ENCODE measurements at regions not wholly inside any gene's neighbourhood (a gene's known extent, or its start where the extent isn't known, plus 50 kb on each side); places are given as distances from the start of the nearest gene placed in this dataset.
"Not testable (repeated sequence)": the region's sequence is repeated elsewhere in the genome, so short reads cannot be mapped to it uniquely, and the experiment has no call there.

DNA sequence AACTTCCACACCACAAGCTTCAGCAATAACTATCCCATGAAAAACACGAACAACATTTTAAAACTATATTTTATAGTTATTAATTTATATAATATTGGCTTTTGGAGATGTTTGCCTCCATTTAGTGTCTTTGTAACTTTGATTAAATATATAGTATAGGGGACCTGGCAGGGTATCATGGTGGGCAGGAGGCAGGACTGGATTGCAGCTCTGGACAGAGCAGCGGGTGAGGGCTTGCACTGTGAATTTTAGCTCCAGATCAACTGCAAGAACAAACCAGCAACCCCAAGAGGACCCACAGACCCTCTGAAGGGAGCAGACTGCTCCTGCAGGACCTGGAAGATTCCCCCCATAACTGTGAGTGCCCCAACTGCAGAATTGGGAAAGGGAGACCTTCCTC lies 777.9 kb downstream of the KCNJ2 start:
- H3K9me3 ChIP-seq (ENCODE audit: control insufficient read depth in 2 of 2, insufficient read depth in 1 of 2, low read depth in 1 of 2, low read length in 1 of 2): no peaks in the 10 kb centered on the region
- H3K4me1 ChIP-seq (ENCODE audit: control insufficient read depth in 3 of 3, insufficient read depth in 2 of 3, low read depth in 1 of 3, low read length in 2 of 3): no peaks in the 10 kb centered on the region
- FAIRE-seq (no peak), DNase-seq (no peak)
- no peak overlapping the region for H3K27ac ChIP-seq (ENCODE audit: low read depth in 1 of 3, low read length in 2 of 3)
- no peaks in the 10 kb centered on the region for H3K36me3 ChIP-seq (ENCODE audit: control insufficient read depth in 3 of 3, insufficient read depth in 2 of 3, low read depth in 1 of 3, low read length in 3 of 3)
- H3K4me3 ChIP-seq (ENCODE audit: low read depth in 1 of 3, low read length in 3 of 3): no peak overlapping the region
- no peaks in the 10 kb centered on the region for H3K27me3 ChIP-seq (ENCODE audit: control insufficient read depth in 3 of 3, insufficient read depth in 3 of 3, low read length in 3 of 3)
- WGBS, 3 donors: 80 to 90% (median 81%) methylated on average over 2 of the region's 2 CpGs

DNA sequence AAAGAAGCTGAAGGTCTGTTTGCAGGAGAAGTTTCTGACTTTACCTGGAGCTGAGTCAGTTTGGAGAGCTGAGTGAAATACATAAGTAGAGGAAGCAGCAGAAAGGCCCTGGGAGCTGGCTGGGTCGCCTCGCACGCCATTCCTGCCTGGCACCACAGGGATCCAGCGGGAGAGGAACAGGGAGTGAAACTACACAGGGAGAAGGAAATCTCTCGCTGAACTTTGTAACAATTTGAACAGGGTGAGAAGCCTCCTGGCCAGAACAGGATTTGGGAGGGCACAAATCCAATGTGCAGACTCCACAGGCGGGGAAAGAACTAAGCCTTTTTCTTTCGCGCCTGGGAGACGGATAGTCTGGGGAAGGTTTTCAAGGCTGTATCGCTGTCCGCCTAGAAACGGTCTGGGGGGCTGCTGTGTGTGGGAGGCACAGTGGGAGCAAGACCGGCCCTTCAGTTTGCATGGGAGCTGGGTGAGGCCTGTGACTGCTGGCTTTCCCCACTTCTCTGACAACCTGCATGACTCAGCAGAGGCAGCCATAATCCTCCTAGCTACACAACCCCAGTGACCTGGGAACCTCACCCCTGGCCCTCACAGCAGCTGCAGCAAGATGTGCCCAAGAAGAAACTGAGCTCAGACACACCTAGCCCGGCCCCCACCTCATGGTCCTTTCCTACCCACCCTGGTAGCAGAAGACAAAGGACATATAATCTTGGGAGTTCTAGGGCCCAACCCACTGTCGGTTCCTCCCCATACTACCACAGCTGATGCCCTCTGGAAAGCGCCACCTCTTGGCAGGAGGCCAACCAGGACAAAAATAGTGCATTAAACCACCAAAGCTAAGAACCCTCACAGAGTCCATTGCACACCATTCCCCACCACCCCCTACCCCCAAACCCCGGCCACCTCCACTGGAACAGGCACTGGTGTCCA lies 778.6 kb downstream of the KCNJ2 start:
- no peaks in the 10 kb centered on the region for H3K27me3 ChIP-seq (ENCODE audit: control insufficient read depth in 3 of 3, insufficient read depth in 3 of 3, low read length in 3 of 3)
- no peak overlapping the region for H3K4me3 ChIP-seq (ENCODE audit: low read depth in 1 of 3, low read length in 3 of 3)
- no peaks in the 10 kb centered on the region for H3K9me3 ChIP-seq (ENCODE audit: control insufficient read depth in 2 of 2, insufficient read depth in 1 of 2, low read depth in 1 of 2, low read length in 1 of 2)
- DNase-seq (no peak), FAIRE-seq (no peak)
- 89 to 91% (median 90%) methylated on average over 17 of the region's 17 CpGs for WGBS, 3 donors
- H3K36me3 ChIP-seq (ENCODE audit: control insufficient read depth in 3 of 3, insufficient read depth in 2 of 3, low read depth in 1 of 3, low read length in 3 of 3): no peaks in the 10 kb centered on the region
- H3K4me1 ChIP-seq (ENCODE audit: control insufficient read depth in 3 of 3, insufficient read depth in 2 of 3, low read depth in 1 of 3, low read length in 2 of 3): no peaks in the 10 kb centered on the region
- no peak overlapping the region for H3K27ac ChIP-seq (ENCODE audit: low read depth in 1 of 3, low read length in 2 of 3)

DNA sequence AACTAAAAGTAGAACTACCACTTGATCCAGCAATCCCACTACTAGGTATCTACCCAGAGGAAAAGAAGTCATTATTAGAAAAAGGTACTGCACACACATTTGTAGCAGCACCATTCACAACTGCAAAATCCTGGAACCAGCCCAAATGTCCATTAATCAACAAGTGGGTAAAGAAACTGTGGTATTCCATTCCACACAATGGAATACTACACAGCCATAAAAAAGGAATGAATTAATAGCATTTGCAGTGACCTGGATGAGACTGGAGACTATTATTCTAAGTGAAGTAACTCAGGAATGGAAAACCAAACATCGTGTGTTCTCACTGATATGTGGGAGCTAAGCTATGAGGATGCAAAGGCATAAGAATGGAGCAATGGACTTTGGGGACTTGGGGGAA lies 783.8 kb downstream of the KCNJ2 start:
- H3K9me3 ChIP-seq (ENCODE audit: control insufficient read depth in 2 of 2, insufficient read depth in 1 of 2, low read depth in 1 of 2, low read length in 1 of 2); DNase-seq; FAIRE-seq; H3K27me3 ChIP-seq (ENCODE audit: control insufficient read depth in 3 of 3, insufficient read depth in 3 of 3, low read length in 3 of 3); H3K27ac ChIP-seq (ENCODE audit: low read depth in 1 of 3, low read length in 2 of 3); H3K36me3 ChIP-seq (ENCODE audit: control insufficient read depth in 3 of 3, insufficient read depth in 2 of 3, low read depth in 1 of 3, low read length in 3 of 3); H3K4me1 ChIP-seq (ENCODE audit: control insufficient read depth in 3 of 3, insufficient read depth in 2 of 3, low read depth in 1 of 3, low read length in 2 of 3); H3K4me3 ChIP-seq (ENCODE audit: low read depth in 1 of 3, low read length in 3 of 3): not testable (repeated sequence)
- 58 to 84% (median 71%) methylated on average over 1 of the region's 1 CpG for WGBS, 3 donors

DNA sequence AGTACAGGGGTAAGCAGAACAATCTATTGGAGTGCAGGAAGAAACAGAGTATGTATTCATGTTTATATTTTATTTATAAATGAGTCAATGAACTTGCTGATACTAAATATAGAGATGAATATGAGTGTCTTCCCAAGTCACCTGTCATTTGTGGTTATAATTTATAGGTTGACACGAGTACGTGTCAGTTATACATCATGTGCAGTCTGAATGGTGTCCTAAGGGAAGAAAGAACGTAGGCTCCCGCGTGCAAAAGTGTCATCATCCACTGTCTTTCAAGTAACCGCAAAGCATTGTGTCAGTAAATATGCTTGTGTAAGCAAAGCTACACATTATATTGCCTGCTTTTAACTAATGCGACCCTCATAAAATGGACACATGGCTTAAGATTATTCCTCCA lies 786.1 kb downstream of the KCNJ2 start:
- WGBS, 3 donors: 76 to 77% (median 77%) methylated on average over 7 of the region's 7 CpGs
- DNase-seq (no peak), FAIRE-seq (no peak)
- Histone ChIP-seq H3K4me3 (ENCODE audit: low read depth in 1 of 3, low read length in 3 of 3) (no peak overlapping the region), H3K36me3 (ENCODE audit: control insufficient read depth in 3 of 3, insufficient read depth in 2 of 3, low read depth in 1 of 3, low read length in 3 of 3) (no peaks in the 10 kb centered on the region), H3K9me3 (ENCODE audit: control insufficient read depth in 2 of 2, insufficient read depth in 1 of 2, low read depth in 1 of 2, low read length in 1 of 2) (no peaks in the 10 kb centered on the region), H3K27me3 (ENCODE audit: control insufficient read depth in 3 of 3, insufficient read depth in 3 of 3, low read length in 3 of 3) (no peaks in the 10 kb centered on the region), H3K4me1 (ENCODE audit: control insufficient read depth in 3 of 3, insufficient read depth in 2 of 3, low read depth in 1 of 3, low read length in 2 of 3) (no peaks in the 10 kb centered on the region), H3K27ac (ENCODE audit: low read depth in 1 of 3, low read length in 2 of 3) (no peak overlapping the region)

DNA sequence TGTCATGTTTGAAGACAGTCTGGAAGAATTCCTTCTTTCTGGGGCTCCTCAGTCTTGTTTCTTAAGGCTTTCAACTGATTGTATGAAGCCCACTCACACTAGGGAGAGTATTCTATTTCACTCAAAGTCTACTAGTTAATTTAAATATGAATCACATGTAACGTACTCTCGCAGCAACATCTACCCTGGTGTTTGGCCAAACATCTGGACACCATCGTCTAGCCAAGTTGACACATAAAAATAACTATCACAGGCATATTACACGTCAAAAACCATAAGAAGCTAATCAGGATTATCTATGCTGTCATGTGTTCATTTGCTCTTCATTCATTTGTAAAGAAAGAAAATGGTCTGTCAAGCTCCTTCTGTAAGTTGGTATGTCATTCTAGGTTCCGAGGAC lies 787.4 kb downstream of the KCNJ2 start:
- Histone ChIP-seq H3K4me3 (ENCODE audit: low read depth in 1 of 3, low read length in 3 of 3) (no peak overlapping the region), H3K4me1 (ENCODE audit: control insufficient read depth in 3 of 3, insufficient read depth in 2 of 3, low read depth in 1 of 3, low read length in 2 of 3) (no peaks in the 10 kb centered on the region), H3K27ac (ENCODE audit: low read depth in 1 of 3, low read length in 2 of 3) (no peak overlapping the region), H3K9me3 (ENCODE audit: control insufficient read depth in 2 of 2, insufficient read depth in 1 of 2, low read depth in 1 of 2, low read length in 1 of 2) (no peaks in the 10 kb centered on the region), H3K36me3 (ENCODE audit: control insufficient read depth in 3 of 3, insufficient read depth in 2 of 3, low read depth in 1 of 3, low read length in 3 of 3) (no peaks in the 10 kb centered on the region), H3K27me3 (ENCODE audit: control insufficient read depth in 3 of 3, insufficient read depth in 3 of 3, low read length in 3 of 3) (no peaks in the 10 kb centered on the region)
- 60 to 75% (median 72%) methylated on average over 5 of the region's 5 CpGs for WGBS, 3 donors
- DNase-seq (no peak), FAIRE-seq (no peak)

DNA sequence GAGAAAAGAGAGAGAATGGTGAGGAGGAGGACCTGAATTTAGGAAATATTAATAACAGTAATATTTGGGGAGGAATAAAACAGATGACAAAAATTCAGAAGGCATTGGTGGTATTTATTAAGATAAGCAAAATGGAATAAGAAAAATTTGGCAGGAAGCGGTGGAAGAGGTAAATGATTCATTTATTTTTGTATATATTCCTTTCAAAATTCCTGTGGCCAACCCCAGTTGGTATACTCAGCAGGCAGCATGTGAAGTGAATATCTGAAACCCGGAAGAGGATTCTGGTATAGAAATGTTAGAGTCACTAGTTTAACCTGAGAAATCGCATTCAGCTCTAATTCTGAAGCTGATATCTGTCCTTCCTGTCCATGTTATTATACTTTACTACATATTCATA lies 792.0 kb downstream of the KCNJ2 start:
- Histone ChIP-seq H3K36me3 (ENCODE audit: control insufficient read depth in 3 of 3, insufficient read depth in 2 of 3, low read depth in 1 of 3, low read length in 3 of 3) (no peaks in the 10 kb centered on the region), H3K27me3 (ENCODE audit: control insufficient read depth in 3 of 3, insufficient read depth in 3 of 3, low read length in 3 of 3) (no peaks in the 10 kb centered on the region), H3K27ac (ENCODE audit: low read depth in 1 of 3, low read length in 2 of 3) (no peak overlapping the region), H3K4me3 (ENCODE audit: low read depth in 1 of 3, low read length in 3 of 3) (no peak overlapping the region), H3K9me3 (ENCODE audit: control insufficient read depth in 2 of 2, insufficient read depth in 1 of 2, low read depth in 1 of 2, low read length in 1 of 2) (peaks cover 0 to 5% of the 10 kb centered on the region in 2 donors), H3K4me1 (ENCODE audit: control insufficient read depth in 3 of 3, insufficient read depth in 2 of 3, low read depth in 1 of 3, low read length in 2 of 3) (no peaks in the 10 kb centered on the region)
- FAIRE-seq (no peak), DNase-seq (no peak)
- WGBS, 3 donors: 81 to 89% (median 87%) methylated on average over 3 of the region's 3 CpGs

DNA sequence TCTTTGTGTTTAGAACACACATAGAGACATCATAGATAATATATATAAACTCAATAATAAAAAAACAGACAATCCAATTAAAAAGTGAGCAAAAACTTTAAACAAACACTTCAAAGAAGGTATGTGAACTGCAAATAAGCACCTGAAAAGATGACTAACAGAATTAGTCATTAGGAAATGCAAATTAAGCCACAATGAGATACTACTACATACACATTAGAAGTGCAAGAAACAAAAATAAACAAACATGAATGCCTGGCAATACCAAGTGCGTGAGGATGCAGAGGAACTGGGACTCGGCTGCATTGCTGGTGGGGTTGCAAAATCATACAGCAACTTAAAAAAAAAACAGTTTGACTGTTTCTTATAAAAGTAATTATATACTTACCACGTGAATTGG lies 799.0 kb downstream of the KCNJ2 start:
- H3K4me1 ChIP-seq (ENCODE audit: control insufficient read depth in 3 of 3, insufficient read depth in 2 of 3, low read depth in 1 of 3, low read length in 2 of 3): no peaks in the 10 kb centered on the region
- WGBS, 3 donors: 74 to 79% (median 76%) methylated on average over 3 of the region's 3 CpGs
- H3K9me3 ChIP-seq (ENCODE audit: control insufficient read depth in 2 of 2, insufficient read depth in 1 of 2, low read depth in 1 of 2, low read length in 1 of 2): peaks cover 0 to 5% of the 10 kb centered on the region in 2 donors
- H3K27me3 ChIP-seq (ENCODE audit: control insufficient read depth in 3 of 3, insufficient read depth in 3 of 3, low read length in 3 of 3): no peaks in the 10 kb centered on the region
- no peaks in the 10 kb centered on the region for H3K36me3 ChIP-seq (ENCODE audit: control insufficient read depth in 3 of 3, insufficient read depth in 2 of 3, low read depth in 1 of 3, low read length in 3 of 3)
- DNase-seq (no peak), FAIRE-seq (no peak)
- no peak overlapping the region for H3K27ac ChIP-seq (ENCODE audit: low read depth in 1 of 3, low read length in 2 of 3)
- no peak overlapping the region for H3K4me3 ChIP-seq (ENCODE audit: low read depth in 1 of 3, low read length in 3 of 3)

DNA sequence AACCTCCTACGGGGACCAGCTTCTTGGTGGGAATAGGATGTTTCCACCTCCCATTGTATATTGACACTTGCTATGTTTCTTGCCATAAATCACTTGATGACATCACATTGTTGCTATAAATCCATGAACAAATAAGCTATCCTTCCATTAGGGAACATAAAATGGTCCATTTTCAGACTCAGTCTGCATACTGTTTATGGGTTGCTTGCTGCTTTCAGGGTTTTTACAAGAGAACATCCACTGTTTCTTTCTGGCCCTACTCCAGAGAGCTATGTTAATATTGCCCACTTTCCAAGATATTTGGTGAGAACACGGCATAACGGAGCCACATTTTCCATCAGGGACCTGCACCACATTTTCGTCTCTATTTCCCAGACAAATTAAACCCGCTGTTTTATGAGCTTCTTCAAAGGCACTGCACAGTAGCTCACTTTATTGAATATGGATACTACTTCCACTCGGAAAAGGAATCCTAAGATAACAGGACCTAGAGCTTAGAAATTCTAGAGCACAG lies 800.2 kb downstream of the KCNJ2 start:
- H3K4me1 ChIP-seq (ENCODE audit: control insufficient read depth in 3 of 3, insufficient read depth in 2 of 3, low read depth in 1 of 3, low read length in 2 of 3): no peaks in the 10 kb centered on the region
- H3K9me3 ChIP-seq (ENCODE audit: control insufficient read depth in 2 of 2, insufficient read depth in 1 of 2, low read depth in 1 of 2, low read length in 1 of 2): peaks cover 0 to 5% of the 10 kb centered on the region in 2 donors
- no peak overlapping the region for H3K4me3 ChIP-seq (ENCODE audit: low read depth in 1 of 3, low read length in 3 of 3)
- no peak for DNase-seq
- H3K27me3 ChIP-seq (ENCODE audit: control insufficient read depth in 3 of 3, insufficient read depth in 3 of 3, low read length in 3 of 3): no peaks in the 10 kb centered on the region
- no peaks in the 10 kb centered on the region for H3K36me3 ChIP-seq (ENCODE audit: control insufficient read depth in 3 of 3, insufficient read depth in 2 of 3, low read depth in 1 of 3, low read length in 3 of 3)
- 77 to 83% (median 83%) methylated on average over 6 of the region's 6 CpGs for WGBS, 3 donors
- no peak for FAIRE-seq
- H3K27ac ChIP-seq (ENCODE audit: low read depth in 1 of 3, low read length in 2 of 3): no peak overlapping the region

DNA sequence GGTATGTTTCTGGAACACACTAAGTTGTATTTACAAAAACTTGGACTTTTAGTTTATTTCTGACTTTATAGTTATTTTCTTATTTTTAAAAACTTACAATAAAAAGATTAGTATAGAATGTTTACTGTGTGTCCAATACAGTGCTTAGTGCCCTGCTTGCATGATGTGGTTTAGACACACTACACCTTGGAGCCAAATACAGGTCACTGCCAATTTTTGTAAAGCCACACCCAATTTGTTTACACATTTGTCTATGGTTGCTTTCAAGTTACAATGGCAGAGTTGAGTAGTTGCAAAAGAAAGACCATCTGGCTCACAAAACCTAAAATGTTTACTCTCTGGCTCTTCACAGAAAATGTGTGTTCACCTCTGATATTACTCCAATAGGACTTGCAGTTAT lies 807.1 kb downstream of the KCNJ2 start:
- no peaks in the 10 kb centered on the region for H3K4me1 ChIP-seq (ENCODE audit: control insufficient read depth in 3 of 3, insufficient read depth in 2 of 3, low read depth in 1 of 3, low read length in 2 of 3)
- H3K9me3 ChIP-seq (ENCODE audit: control insufficient read depth in 2 of 2, insufficient read depth in 1 of 2, low read depth in 1 of 2, low read length in 1 of 2): no peaks in the 10 kb centered on the region
- FAIRE-seq: no peak
- no peaks in the 10 kb centered on the region for H3K27me3 ChIP-seq (ENCODE audit: control insufficient read depth in 3 of 3, insufficient read depth in 3 of 3, low read length in 3 of 3)
- no peaks in the 10 kb centered on the region for H3K36me3 ChIP-seq (ENCODE audit: control insufficient read depth in 3 of 3, insufficient read depth in 2 of 3, low read depth in 1 of 3, low read length in 3 of 3)
- DNase-seq: no peak
- no peak overlapping the region for H3K27ac ChIP-seq (ENCODE audit: low read depth in 1 of 3, low read length in 2 of 3)
- H3K4me3 ChIP-seq (ENCODE audit: low read depth in 1 of 3, low read length in 3 of 3): no peak overlapping the region
